HG03439 (cell line): ENCODE measurements at regions not wholly inside any gene's neighbourhood (a gene's known extent, or its start where the extent isn't known, plus 50 kb on each side); places are given as distances from the start of the nearest gene placed in this dataset.
"Not testable (repeated sequence)": the region's sequence is repeated elsewhere in the genome, so short reads cannot be mapped to it uniquely, and the experiment has no call there.

ENCODE experiments used
- ATAC-seq: cut with Tn5 transposase; IDR thresholded peaks from one replicate; pipeline ENCODE4 v1.9.1; 2021; ENCODE audit warnings: mild to moderate bottlenecking, moderate library complexity; ENCODE audit not compliant: unreplicated experiment

GRCh38 chr2:18268400-18268799 is 292.1 kb downstream of the RDH14 start:
- ATAC-seq, result no peak

DNA sequence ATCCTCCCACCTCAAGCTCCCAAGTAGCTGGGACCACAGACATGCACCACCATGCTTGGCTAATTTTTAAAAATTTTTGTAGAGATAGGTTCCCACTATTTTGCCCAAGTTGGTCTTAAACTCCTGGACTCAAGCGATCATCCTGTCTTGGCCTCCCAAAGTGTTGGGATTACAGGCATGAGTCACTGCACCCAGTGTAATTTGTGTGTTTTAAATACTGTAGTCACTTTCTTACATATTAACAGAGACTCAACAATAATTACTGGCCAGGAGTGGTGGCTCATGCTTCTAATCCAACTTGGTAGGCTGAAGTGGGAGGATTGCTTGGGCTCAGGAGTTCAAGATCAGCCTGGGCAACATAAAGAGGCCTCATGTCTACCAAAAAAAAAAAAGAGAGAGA is 293.0 kb downstream of the RDH14 start:
- ATAC-seq, result no peak

- not testable (repeated sequence) for ATAC-seq
Measured at GRCh38 chr2:18266699-18267098, 293.8 kb downstream of the RDH14 start.

DNA sequence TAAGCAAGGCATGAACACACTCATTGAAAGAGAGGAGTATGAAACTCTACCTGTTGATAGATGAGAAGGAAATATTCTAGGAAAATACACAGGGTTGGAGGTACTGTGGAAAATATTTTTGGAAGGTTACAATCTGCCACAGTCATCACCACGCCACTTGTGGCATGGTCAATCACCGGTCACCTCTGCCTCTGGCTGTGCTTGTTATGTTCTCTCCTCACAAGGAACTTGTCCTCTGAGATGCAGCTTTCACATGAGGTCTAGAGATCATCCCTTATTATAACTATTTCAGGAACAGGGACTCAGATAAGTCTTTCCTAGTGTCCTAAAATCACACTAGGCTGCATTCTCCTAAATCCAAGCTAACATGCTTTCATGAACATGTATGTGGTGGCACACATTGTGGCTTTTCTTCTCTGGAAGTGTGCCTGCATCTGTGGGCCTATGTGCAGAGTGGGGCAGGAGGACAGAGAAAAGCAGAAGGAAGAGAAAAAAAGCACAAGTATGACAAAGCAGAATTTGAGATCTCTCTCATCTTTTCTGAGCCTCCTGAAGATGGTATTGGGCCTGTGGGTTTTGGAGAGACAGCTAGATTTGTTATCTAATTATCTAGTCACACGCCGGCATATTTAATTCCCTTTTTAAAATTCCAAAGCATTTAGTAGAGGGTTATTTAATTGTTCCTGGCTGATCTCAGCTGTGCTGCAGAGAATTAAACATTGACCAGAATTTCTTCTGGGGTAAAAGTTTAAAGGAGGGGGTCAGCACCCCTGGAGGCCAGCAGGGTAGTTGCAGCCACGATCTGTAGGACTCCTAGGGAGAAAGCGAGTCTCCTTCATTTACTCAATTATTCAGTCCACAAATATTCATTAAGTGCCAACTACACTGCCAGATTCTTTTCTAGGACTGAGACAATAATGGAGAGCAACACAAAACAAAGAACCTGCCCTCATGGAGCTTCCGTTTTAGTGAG is 294.6 kb downstream of the RDH14 start:
- no peak for ATAC-seq

DNA sequence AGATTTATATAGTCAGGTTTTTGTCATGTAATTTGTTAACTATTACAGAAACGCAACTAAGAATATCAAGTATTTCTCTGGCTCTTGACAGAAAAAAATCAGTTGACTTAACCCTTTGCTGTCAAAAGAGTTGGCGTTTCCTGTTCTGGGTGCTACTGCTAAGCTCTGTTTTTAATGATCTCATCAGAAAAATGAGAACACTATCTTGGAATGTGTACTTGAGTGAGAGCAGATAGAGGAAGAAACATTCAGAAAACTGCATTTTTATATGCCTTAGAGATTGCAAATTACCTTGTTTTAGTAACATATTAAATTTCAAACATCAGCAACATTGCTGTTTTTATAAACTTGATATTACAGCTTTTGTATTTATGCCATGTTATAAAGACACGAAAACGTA is 297.9 kb downstream of the RDH14 start:
- no peak for ATAC-seq

DNA sequence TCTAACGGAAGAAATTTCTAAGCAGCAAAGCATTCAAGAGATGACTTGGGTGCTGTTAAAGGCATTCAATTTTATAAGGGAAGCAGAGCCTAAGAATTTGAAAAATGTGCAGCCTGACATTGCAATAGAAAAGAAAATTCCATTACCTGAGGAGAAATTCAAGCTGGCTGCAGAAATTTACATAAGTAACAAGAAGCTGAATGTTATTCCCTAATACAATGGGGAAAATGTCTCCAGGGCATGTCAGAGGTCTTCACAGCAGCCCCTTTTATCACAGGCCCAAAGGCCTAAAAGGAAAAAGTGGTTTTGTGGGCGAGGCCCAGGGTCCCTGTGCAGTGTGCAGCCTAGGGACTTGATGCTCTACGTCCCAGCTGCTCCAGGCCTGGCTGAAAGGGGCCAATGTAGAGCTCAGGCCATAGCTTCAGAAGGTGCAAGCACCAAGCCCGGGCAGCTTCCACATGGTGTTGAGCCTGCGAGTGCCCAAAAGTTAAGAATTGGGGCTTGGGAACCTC is 306.7 kb downstream of the RDH14 start:
- ATAC-seq, result no peak

- ATAC-seq, result no peak
Measured at GRCh38 chr2:18251486-18251885, 309.0 kb downstream of the RDH14 start.

- no peak for ATAC-seq
Measured at GRCh38 chr2:18247282-18248110, 313.0 kb downstream of the RDH14 start.

DNA sequence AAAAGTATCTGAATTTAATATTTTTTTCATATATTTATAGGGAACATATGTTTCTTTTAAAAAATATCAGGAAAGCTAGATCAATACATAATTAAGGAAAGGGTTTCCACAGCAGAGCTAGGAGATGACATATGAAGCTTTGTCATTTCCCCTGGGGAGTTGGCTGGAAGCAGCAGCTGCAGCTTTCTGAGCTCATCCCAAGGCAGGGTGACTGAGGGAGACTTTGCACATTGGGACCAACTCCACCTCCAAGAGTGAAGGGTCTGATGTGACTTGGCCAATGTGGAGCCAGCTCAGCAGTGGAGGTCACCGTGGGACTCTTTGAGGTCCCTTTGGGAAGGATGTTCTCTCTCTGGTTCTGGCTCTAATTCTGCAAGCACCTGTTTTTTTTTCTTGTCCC is 315.1 kb downstream of the RDH14 start:
- no peak for ATAC-seq

GRCh38 chr2:18244845-18245244 is 315.6 kb downstream of the RDH14 start:
- no peak for ATAC-seq

DNA sequence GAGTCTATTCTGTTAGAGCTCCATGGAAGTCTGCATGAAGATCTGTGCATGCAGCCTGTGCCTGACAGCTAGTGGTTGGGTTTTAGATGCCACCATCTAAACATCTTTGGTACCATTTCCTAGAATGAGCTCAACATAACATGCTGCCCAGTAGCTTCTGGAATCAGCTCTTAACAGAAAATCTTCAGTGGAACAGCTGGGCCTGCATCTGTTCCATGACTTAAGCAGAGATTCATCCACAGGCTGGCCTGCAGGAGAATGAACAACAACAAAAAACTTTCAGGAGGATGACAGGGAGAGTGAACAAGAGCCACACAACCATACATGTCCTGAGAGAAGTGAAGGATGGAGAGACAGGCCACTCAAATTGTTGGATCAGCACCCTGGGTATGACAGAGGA is 316.6 kb downstream of the RDH14 start:
- no peak for ATAC-seq

DNA sequence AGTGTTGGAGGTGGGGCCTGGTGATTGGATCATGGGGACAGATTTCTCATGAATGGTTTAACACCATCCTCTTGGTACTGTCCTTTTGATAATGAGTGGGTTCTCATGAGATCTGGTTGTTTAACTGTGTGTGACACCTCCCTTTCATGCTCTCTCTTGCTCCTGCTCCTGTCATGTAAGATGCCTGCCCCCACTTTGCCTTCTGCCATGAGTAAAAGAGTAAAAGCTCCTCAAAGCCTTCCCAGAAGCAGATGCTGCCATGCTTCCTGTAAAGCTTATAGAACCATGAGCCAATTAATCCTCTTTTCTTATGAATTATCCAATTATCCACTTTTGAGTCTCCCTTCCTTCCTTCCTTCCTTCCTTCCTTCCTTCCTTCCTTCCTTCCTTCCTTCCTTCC is 317.7 kb downstream of the RDH14 start:
- ATAC-seq, result no peak

GRCh38 chr2:18238209-18238608 is 322.2 kb downstream of the RDH14 start:
- no peak for ATAC-seq

GRCh38 chr2:18237298-18237697 is 323.2 kb downstream of the RDH14 start:
- ATAC-seq, result no peak

- no peak for ATAC-seq
Measured at GRCh38 chr2:18232731-18233438, 327.6 kb downstream of the RDH14 start.

GRCh38 chr2:18230668-18231067 is 329.8 kb downstream of the RDH14 start:
- ATAC-seq, result no peak

DNA sequence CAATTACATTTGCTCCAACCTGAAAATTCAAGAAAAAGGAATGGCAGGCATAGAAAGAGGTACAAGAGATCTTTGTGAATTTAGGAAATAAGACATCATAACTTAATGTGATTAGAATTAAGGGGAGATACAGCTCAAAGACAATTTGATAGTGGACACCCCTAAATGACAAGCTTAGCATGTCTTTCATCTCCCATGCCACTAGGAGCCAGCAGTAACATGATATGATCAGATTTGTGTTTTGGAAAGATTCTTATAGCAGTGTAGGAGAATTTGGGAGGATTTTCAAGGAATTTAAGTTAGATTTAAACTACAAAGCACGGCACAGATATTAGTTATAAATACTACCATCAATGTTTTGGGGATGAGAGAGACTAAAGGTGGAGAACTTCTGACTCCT is 340.8 kb downstream of the RDH14 start:
- ATAC-seq, result no peak

- ATAC-seq, result no peak
Measured at GRCh38 chr2:18218160-18218933, 339.9 kb downstream of the KCNS3 start.

- no peak for ATAC-seq
Measured at GRCh38 chr2:18214936-18215335, 336.5 kb downstream of the KCNS3 start.

- ATAC-seq, result no peak
Measured at GRCh38 chr2:18213986-18214385, 335.5 kb downstream of the KCNS3 start.
